T-cell (primary cell): ENCODE measurements at regions not wholly inside any gene's neighbourhood (a gene's known extent, or its start where the extent isn't known, plus 50 kb on each side); places are given as distances from the start of the nearest gene placed in this dataset.
"Not testable (repeated sequence)": the region's sequence is repeated elsewhere in the genome, so short reads cannot be mapped to it uniquely, and the experiment has no call there.

ENCODE experiments used
- ATAC-seq, 4 experiments: fragments of 200-7000 bp in 3 of 4; fragments of 150-1000 bp in 1 of 4; cut with Tn5 transposase; replicated peaks in 1 of 4; 1 replicate in 3 of 4; 2 replicates in 1 of 4; pipeline ENCODE4 v1.10.0; 2021; ENCODE audit warnings: moderate library complexity in 3 of 4, mild to moderate bottlenecking in 2 of 4, moderate number of reproducible peaks in 1 of 4
- CTCF ChIA-PET, 2 donors: fragments of 300-600 bp; sonication (Branson Sonifier 250); formaldehyde crosslinking; loops; one replicate each; lab custom pipeline; 2022; ENCODE audit warnings: antibody characterized with exemption in 2 of 2; lab: Charles Lee
- POLR2A ChIA-PET, 2 donors: fragments of 300-600 bp; sonication (Branson Sonifier 250); formaldehyde crosslinking; loops; one replicate each; lab custom pipeline; 2022; ENCODE audit warnings: antibody characterized with exemption in 2 of 2; lab: Charles Lee
- DNase-seq, 35 experiments: peaks; one replicate each; pipeline versions ENCODE4 v3.0.0 to v3.0.0-alpha.2; 2013 to 2023
- H3K27ac ChIP-seq: one replicate; pipeline ENCODE4 v1.5.1; 2013; ENCODE audit warnings: low read length
- H3K27me3 ChIP-seq, 2 experiments: replicated peaks in 1 of 2; 1 replicate in 1 of 2; 2 replicates in 1 of 2; pipeline versions ENCODE4 v1.6.1 to v1.7.0; 2013; ENCODE audit warnings: low read length in 1 of 2, mixed read lengths in 1 of 2; ENCODE audit not compliant: control insufficient read depth in 2 of 2, insufficient read depth in 2 of 2; ENCODE audit errors: extremely low read depth in 1 of 2
- H3K36me3 ChIP-seq, 2 donors: 1 replicate in 1 of 2; 2 replicates in 1 of 2; pipeline versions ENCODE4 v1.6.1 to v1.7.0; 2013; ENCODE audit warnings: low read length in 1 of 2; ENCODE audit not compliant: control insufficient read depth in 2 of 2, insufficient read depth in 1 of 2; ENCODE audit errors: extremely low read depth in 1 of 2
- H3K4me1 ChIP-seq, 2 experiments: 1 replicate in 1 of 2; 2 replicates in 1 of 2; pipeline versions ENCODE4 v1.6.1 to v1.7.0; 2013; ENCODE audit warnings: low read length in 2 of 2, mixed read lengths in 1 of 2; ENCODE audit not compliant: insufficient read depth in 2 of 2, control insufficient read depth in 1 of 2; ENCODE audit errors: extremely low read depth in 1 of 2
- H3K4me3 ChIP-seq, 2 donors: 1 replicate in 1 of 2; 2 replicates in 1 of 2; pipeline versions ENCODE4 v1.5.1 to v1.7.0; 2013; ENCODE audit warnings: mild to moderate bottlenecking in 2 of 2, low read length in 1 of 2, moderate library complexity in 1 of 2; ENCODE audit not compliant: control insufficient read depth in 1 of 2; ENCODE audit errors: extremely low read depth in 1 of 2
- H3K9me3 ChIP-seq: 2 replicates; pipeline ENCODE4 v1.7.0; 2013
- H3K27ac Mint-ChIP-seq, 2 donors: one replicate each; pipeline ENCODE4 v1.8.0; 2020 to 2021; ENCODE audit warnings: mild to moderate bottlenecking in 2 of 2, mixed read lengths in 2 of 2
- H3K27me3 Mint-ChIP-seq, 2 donors: one replicate each; pipeline ENCODE4 v1.8.0; 2021 to 2022; ENCODE audit warnings: mixed read lengths in 2 of 2
- H3K36me3 Mint-ChIP-seq: one replicate; pipeline ENCODE4 v1.8.0; 2021; ENCODE audit warnings: mixed read lengths
- H3K4me1 Mint-ChIP-seq, 3 donors: one replicate each; pipeline ENCODE4 v1.8.0; 2020 to 2022; ENCODE audit warnings: mixed read lengths in 3 of 3, mild to moderate bottlenecking in 1 of 3
- H3K4me3 Mint-ChIP-seq, 3 donors: one replicate each; pipeline ENCODE4 v1.8.0; 2020 to 2022; ENCODE audit warnings: mild to moderate bottlenecking in 3 of 3, mixed read lengths in 3 of 3, moderate library complexity in 3 of 3
- H3K9me3 Mint-ChIP-seq, 3 donors: one replicate each; pipeline ENCODE4 v1.8.0; 2020 to 2022; ENCODE audit warnings: mixed read lengths in 3 of 3
- WGBS: methylation state at CpG from one replicate; pipeline ENCODE4 v1.1.5; 2013; ENCODE audit warnings: missing lambda C conversion rate; ENCODE audit not compliant: insufficient coverage; 5-methylcytosine and 5-hydroxymethylcytosine counted together

DNA sequence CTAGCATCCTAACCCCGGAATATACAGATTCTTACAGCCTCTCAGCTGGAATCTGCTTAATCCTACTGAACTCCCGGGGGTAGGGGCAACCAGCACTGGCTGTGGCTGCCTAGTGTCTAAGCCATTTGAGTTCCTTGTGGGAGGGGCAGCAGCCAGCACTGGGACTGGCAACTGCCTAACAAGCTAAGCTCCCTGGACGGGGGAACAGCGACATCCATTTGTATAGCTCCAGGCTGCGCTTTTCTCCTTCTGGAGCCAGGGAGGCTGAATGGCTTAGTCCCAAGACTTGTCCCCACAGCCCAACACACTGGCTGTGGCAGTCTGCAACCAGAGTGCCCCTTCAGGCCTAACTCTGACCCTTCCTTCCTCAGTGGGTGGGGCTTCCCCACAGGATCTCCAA, 787.2 kb downstream of the METTL4 start:
- no peaks in the 10 kb centered on the region for H3K9me3 ChIP-seq
- Mint-ChIP-seq H3K4me1 (no peaks in the 10 kb centered on the region), H3K36me3 (no peaks in the 10 kb centered on the region), H3K27me3 (no peaks in the 10 kb centered on the region), H3K27ac (no peak overlapping the region), H3K9me3 (peaks cover 4 to 19% (median 9%) of the 10 kb centered on the region in 3 donors), H3K4me3 (no peak overlapping the region)
- H3K27ac ChIP-seq, result no peak overlapping the region
- no peaks in the 10 kb centered on the region for H3K4me1 ChIP-seq
- DNase-seq (no peak), ATAC-seq (no peak)
- POLR2A ChIA-PET, result no interaction called here
- H3K4me3 ChIP-seq, result no peak overlapping the region
- 98% methylated on average over 4 of the region's 5 CpGs for WGBS
- CTCF ChIA-PET, result no interaction called here
- no peaks in the 10 kb centered on the region for H3K36me3 ChIP-seq
- H3K27me3 ChIP-seq, result no peaks in the 10 kb centered on the region

DNA sequence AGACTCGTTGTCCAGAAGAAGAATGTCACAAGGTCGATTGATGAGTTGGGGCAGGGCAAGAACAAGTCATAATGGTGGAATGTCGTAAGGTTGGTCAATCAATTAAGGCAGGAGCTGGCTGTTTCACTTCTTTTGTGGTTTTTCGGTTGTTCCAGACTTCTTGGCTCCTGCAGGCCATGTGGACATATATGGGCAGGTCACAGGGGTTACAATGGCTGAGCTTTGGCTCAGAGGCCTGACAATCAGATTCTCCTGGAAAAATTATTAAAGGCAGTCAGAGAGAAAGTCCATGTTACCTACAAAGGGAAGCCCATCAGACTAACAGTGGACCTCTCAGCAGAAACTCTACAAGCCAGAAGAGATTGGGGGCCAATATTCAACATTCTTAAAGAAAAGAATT, 785.3 kb downstream of the METTL4 start:
- H3K27ac Mint-ChIP-seq, H3K9me3 ChIP-seq, H3K27me3 ChIP-seq, H3K27me3 Mint-ChIP-seq, H3K4me1 Mint-ChIP-seq, DNase-seq, CTCF ChIA-PET, ATAC-seq, POLR2A ChIA-PET, H3K4me3 ChIP-seq, H3K27ac ChIP-seq, H3K4me1 ChIP-seq, H3K36me3 ChIP-seq, H3K4me3 Mint-ChIP-seq, H3K36me3 Mint-ChIP-seq: not testable (repeated sequence)
- WGBS, result 63% methylated on average over 2 of the region's 4 CpGs
- H3K9me3 Mint-ChIP-seq, result peaks cover 4 to 13% (median 9%) of the 10 kb centered on the region in 3 donors

DNA sequence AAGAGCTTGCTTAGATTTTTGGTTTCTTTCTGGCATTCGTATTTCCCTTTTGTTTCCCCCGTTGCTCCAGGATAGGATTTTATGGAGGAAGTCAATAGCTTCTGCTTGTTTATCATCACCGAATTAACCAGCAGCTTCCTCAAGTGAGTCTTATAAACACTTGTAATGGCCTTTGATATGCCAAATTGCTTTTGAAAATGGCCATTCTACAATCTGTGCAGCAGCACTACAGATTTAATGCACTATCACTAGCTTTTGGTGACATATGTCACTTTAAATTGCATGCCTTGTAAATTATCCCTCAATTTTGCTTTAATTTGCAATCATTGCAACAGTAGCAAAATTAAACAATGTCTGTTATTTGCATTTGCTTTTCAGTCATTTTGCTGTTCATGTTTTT, 774.7 kb downstream of the METTL4 start:
- CTCF ChIA-PET, result no interaction called here
- H3K36me3 Mint-ChIP-seq, result no peaks in the 10 kb centered on the region
- 44% methylated on average over 2 of the region's 3 CpGs for WGBS
- no peaks in the 10 kb centered on the region for H3K4me1 ChIP-seq
- H3K36me3 ChIP-seq, result no peaks in the 10 kb centered on the region
- peaks cover 0 to 9% (median 8%) of the 10 kb centered on the region in 3 donors for H3K9me3 Mint-ChIP-seq
- H3K27ac ChIP-seq, result no peak overlapping the region
- H3K27me3 Mint-ChIP-seq, result no peaks in the 10 kb centered on the region
- H3K27me3 ChIP-seq, result no peaks in the 10 kb centered on the region
- no peak overlapping the region for H3K4me3 ChIP-seq
- DNase-seq, result no peak
- no peak overlapping the region for H3K4me3 Mint-ChIP-seq
- POLR2A ChIA-PET, result no interaction called here
- ATAC-seq, result no peak
- H3K27ac Mint-ChIP-seq, result no peak overlapping the region
- no peaks in the 10 kb centered on the region for H3K9me3 ChIP-seq
- H3K4me1 Mint-ChIP-seq, result no peaks in the 10 kb centered on the region

DNA sequence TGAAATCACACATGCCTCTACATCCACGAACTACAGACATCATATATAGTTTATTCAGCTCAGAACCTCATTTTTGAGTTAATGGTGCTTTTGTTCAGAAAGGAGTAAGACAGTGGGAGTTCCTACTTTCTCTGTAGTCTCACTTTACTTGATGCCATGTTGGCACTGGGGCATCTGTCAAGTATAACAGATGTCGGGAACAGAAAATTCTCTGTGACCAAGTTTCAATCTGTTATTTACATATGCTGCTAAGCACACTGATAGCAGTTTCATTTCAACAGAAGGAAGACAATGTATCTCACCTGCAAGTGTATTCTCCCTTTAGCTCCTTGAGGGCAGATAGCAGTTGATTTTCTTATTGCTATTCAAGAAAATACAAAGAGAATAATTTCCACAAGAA, 774.1 kb downstream of the METTL4 start:
- H3K4me1 ChIP-seq, result no peaks in the 10 kb centered on the region
- Mint-ChIP-seq H3K27ac (no peak overlapping the region), H3K36me3 (no peaks in the 10 kb centered on the region), H3K4me3 (no peak overlapping the region), H3K27me3 (no peaks in the 10 kb centered on the region), H3K4me1 (no peaks in the 10 kb centered on the region), H3K9me3 (peaks cover 0 to 9% (median 8%) of the 10 kb centered on the region in 3 donors)
- ChIA-PET CTCF (no interaction called here), POLR2A (no interaction called here)
- H3K9me3 ChIP-seq, result no peaks in the 10 kb centered on the region
- WGBS, result no CpG with 5 or more reads among the region's 2 CpGs
- no peak overlapping the region for H3K4me3 ChIP-seq
- no peak overlapping the region for H3K27ac ChIP-seq
- ATAC-seq (no peak), DNase-seq (no peak)
- no peaks in the 10 kb centered on the region for H3K36me3 ChIP-seq
- no peaks in the 10 kb centered on the region for H3K27me3 ChIP-seq

GRCh38 chr18:1805521-1805920, 765.8 kb downstream of the METTL4 start:
- POLR2A ChIA-PET, result no interaction called here

GRCh38 chr18:1806884-1807615, 764.3 kb downstream of the METTL4 start:
- Histone ChIP-seq H3K4me3 (no peak overlapping the region), H3K27ac (no peak overlapping the region), H3K36me3 (no peaks in the 10 kb centered on the region), H3K9me3 (no peaks in the 10 kb centered on the region), H3K27me3 (no peaks in the 10 kb centered on the region), H3K4me1 (no peaks in the 10 kb centered on the region)
- Mint-ChIP-seq H3K4me1 (no peaks in the 10 kb centered on the region), H3K27ac (no peak overlapping the region), H3K4me3 (no peak overlapping the region), H3K9me3 (peaks cover 2 to 7% (median 7%) of the 10 kb centered on the region in 3 donors), H3K36me3 (no peaks in the 10 kb centered on the region), H3K27me3 (no peaks in the 10 kb centered on the region)
- DNase-seq (no peak), ATAC-seq (no peak)
- no CpG with 5 or more reads among the region's 7 CpGs for WGBS
- CTCF ChIA-PET, result no interaction called here
- POLR2A ChIA-PET, result no interaction called here

More at GRCh38 chr18:1805521-1805920, 765.8 kb downstream of the METTL4 start:
- Histone ChIP-seq H3K27me3 (no peaks in the 10 kb centered on the region), H3K9me3 (no peaks in the 10 kb centered on the region), H3K4me3 (no peak overlapping the region), H3K27ac (no peak overlapping the region), H3K4me1 (no peaks in the 10 kb centered on the region), H3K36me3 (no peaks in the 10 kb centered on the region)
- no CpG with 5 or more reads among the region's 4 CpGs for WGBS
- Mint-ChIP-seq H3K36me3 (no peaks in the 10 kb centered on the region), H3K4me3 (no peak overlapping the region), H3K27me3 (no peaks in the 10 kb centered on the region), H3K27ac (no peak overlapping the region), H3K4me1 (no peaks in the 10 kb centered on the region), H3K9me3 (no peaks in the 10 kb centered on the region)
- CTCF ChIA-PET, result no interaction called here
- no peak for ATAC-seq
- DNase-seq, result no peak

GRCh38 chr18:1811282-1811681, 760.0 kb downstream of the METTL4 start:
- Histone ChIP-seq H3K27me3 (no peaks in the 10 kb centered on the region), H3K36me3 (no peaks in the 10 kb centered on the region), H3K4me3 (no peak overlapping the region), H3K4me1 (no peaks in the 10 kb centered on the region), H3K9me3 (no peaks in the 10 kb centered on the region), H3K27ac (no peak overlapping the region)
- 73% methylated on average over 4 of the region's 5 CpGs for WGBS
- Mint-ChIP-seq H3K4me1 (no peaks in the 10 kb centered on the region), H3K4me3 (no peak overlapping the region), H3K36me3 (no peaks in the 10 kb centered on the region), H3K27me3 (no peaks in the 10 kb centered on the region), H3K9me3 (peaks cover 2 to 10% (median 7%) of the 10 kb centered on the region in 3 donors), H3K27ac (no peak overlapping the region)
- CTCF ChIA-PET, result no interaction called here
- DNase-seq, result no peak
- POLR2A ChIA-PET, result no interaction called here
- no peak for ATAC-seq
